Colonic mucosa (tissue), 4 donors: ENCODE measurements at regions not wholly inside any gene's neighbourhood (a gene's known extent, or its start where the extent isn't known, plus 50 kb on each side); places are given as distances from the start of the nearest gene placed in this dataset.
A peak's percentile ranks its signal among the peaks of the same experiment; 100 is the strongest.

ENCODE experiments used
- DNase-seq: peaks from one replicate; pipeline ENCODE4 v3.0.0-alpha.2; 2020
- H3K27ac ChIP-seq: fragments of 200-600 bp; one replicate; pipeline ENCODE4 v1.8.0; 2021
- H3K27me3 ChIP-seq: fragments of 200-600 bp; one replicate; pipeline ENCODE4 v1.8.0; 2021
- H3K36me3 ChIP-seq: fragments of 200-600 bp; one replicate; pipeline ENCODE4 v1.8.0; 2021
- H3K4me1 ChIP-seq: fragments of 200-600 bp; one replicate; pipeline ENCODE4 v1.8.0; 2021; ENCODE audit warnings: mild to moderate bottlenecking
- H3K4me3 ChIP-seq: fragments of 200-600 bp; one replicate; pipeline ENCODE4 v1.8.0; 2021
- H3K9ac ChIP-seq, 2 donors: one replicate each; pipeline ENCODE4 v1.7.0; 2013; ENCODE audit warnings: control low read depth in 2 of 2, low read depth in 2 of 2, low read length in 2 of 2
- H3K9me3 ChIP-seq: fragments of 200-600 bp; one replicate; pipeline ENCODE4 v1.8.0; 2021
- intact Hi-C: fragments of 100-400 bp; cut with DNase I; formaldehyde crosslinking; loops from one replicate; pipeline ENCODE4 v1.14.1; 2022
- TF ChIP-seq, protein P1 (sequence below): fragments of 200-600 bp; IDR thresholded peaks from one replicate; pipeline ENCODE4 v1.8.0; 2022; ENCODE audit warnings: antibody characterized with exemption, mild to moderate bottlenecking
- donor health status: healthy.
- donor health status: DM: no; HTN: no; CAD: no.
- donor health status: DM: no; HTN: no; CAD: no.

DNA sequence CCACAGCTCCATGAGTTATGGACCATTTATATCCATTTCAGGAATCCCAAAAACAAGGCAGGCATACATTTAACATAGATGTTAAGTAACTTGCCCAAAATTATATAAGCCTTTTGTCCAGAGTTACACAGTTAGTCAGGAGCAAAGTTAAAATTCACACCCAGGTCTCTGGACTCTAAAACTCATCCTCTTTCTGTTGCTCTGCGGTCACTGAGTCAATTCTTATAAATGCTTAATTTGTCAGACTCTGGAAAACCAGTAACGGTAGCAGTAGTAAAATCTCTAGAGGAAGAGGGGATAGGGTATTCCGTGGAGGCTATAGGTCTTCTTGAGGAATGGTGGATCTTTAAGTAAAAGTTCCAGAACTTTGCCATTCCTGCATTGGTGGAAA lies 223.6 kb upstream of the JUN start:
- H3K27ac ChIP-seq = no peak overlapping the region
- no peaks in the 10 kb centered on the region for H3K9me3 ChIP-seq
- H3K4me1 ChIP-seq = no peaks in the 10 kb centered on the region
- intact Hi-C loops = no loop called here
- H3K36me3 ChIP-seq = no peaks in the 10 kb centered on the region
- H3K27me3 ChIP-seq = no peaks in the 10 kb centered on the region
- H3K9ac ChIP-seq = no peak overlapping the region
- H3K4me3 ChIP-seq = no peak overlapping the region
- no peak for DNase-seq
- TF ChIP-seq, protein P1, sequence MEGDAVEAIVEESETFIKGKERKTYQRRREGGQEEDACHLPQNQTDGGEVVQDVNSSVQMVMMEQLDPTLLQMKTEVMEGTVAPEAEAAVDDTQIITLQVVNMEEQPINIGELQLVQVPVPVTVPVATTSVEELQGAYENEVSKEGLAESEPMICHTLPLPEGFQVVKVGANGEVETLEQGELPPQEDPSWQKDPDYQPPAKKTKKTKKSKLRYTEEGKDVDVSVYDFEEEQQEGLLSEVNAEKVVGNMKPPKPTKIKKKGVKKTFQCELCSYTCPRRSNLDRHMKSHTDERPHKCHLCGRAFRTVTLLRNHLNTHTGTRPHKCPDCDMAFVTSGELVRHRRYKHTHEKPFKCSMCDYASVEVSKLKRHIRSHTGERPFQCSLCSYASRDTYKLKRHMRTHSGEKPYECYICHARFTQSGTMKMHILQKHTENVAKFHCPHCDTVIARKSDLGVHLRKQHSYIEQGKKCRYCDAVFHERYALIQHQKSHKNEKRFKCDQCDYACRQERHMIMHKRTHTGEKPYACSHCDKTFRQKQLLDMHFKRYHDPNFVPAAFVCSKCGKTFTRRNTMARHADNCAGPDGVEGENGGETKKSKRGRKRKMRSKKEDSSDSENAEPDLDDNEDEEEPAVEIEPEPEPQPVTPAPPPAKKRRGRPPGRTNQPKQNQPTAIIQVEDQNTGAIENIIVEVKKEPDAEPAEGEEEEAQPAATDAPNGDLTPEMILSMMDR = no peak

DNA sequence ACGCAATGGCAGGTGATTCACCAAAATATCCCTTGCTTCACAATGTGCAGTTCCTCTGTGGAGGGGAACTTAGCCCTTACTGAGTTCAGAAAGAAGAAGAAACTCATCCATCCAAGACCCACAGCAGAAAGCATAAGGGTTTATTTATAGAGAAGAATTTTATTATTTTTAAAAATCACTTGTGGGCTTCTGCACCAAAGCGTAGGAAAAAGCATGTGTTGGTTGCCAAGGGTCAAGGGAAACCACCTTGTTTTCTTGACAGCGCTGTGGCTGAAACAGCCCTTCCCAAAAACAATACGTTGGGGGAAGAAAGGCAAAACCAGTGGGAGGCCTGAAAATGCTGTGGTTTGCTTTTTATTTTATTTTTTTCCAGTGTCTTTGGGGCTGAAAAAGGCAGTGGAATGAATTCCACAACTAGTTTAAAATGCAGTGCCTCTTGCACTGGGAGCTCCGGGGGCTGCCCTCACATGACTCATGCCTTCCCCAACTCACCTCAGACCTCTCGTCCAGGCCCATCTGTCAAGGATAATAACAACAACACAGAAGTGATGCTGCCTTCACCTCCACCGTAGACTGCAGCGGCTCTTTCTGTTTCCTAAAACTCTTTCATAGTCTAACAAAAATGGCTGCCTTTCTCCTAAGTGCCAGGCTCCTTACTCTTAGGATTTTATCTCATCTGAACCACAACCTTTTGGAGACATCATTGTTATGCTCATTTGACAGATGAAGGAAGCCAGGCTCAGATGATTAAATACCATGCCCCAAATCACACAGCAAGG lies 224.2 kb upstream of the JUN start:
- no peaks in the 10 kb centered on the region for H3K9me3 ChIP-seq
- no peaks in the 10 kb centered on the region for H3K36me3 ChIP-seq
- intact Hi-C loops = no loop called here
- peaks cover 3% of the 10 kb centered on the region for H3K4me1 ChIP-seq
- no peak overlapping the region for H3K4me3 ChIP-seq
- no peak overlapping the region for H3K27ac ChIP-seq
- DNase-seq = no peak
- no peaks in the 10 kb centered on the region for H3K27me3 ChIP-seq
- no peak overlapping the region for H3K9ac ChIP-seq
- TF ChIP-seq, protein P1 = no peak

DNA sequence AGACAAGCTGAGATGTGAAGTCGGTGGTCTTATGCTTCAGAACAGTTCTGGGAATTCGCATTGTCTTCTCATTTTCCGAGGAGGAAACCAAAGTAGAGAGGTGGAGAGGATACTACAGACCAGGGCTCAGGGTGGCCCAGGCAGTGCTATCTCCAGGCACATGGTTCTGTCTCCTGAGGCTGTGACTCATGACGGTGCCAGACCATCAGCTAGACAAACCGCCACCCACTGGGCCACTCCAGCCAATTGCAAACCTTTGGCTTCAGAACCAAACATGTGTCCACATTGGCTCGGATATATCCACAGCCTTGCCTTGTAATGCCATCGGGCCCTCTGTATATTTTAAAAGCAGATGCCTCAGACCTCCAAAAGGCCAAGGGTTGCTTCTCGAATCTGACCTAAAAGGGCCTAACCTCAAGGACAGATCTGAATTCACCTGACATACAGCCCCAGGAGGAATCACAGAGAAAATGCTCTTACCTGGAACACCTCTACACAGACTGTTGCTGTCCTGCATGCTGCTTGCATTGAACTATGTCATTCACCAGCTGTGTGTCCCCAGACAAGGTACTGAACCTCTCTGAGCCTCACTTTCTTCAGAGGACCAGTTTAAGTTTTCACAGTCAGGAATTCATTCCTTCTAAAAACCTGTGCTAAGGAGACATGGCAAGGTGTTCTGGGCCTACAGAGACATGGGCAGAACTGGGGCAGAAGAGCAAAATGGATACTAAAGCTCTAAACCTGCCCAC lies 224.9 kb upstream of the JUN start:
- Histone ChIP-seq H3K4me3 (no peak overlapping the region), H3K27me3 (no peaks in the 10 kb centered on the region), H3K9ac (no peak overlapping the region), H3K27ac (no peak overlapping the region), H3K36me3 (no peaks in the 10 kb centered on the region), H3K9me3 (no peaks in the 10 kb centered on the region), H3K4me1 (peaks cover 5% of the 10 kb centered on the region)
- TF ChIP-seq, protein P1 = no peak
- intact Hi-C loops = no loop called here
- no peak for DNase-seq

DNA sequence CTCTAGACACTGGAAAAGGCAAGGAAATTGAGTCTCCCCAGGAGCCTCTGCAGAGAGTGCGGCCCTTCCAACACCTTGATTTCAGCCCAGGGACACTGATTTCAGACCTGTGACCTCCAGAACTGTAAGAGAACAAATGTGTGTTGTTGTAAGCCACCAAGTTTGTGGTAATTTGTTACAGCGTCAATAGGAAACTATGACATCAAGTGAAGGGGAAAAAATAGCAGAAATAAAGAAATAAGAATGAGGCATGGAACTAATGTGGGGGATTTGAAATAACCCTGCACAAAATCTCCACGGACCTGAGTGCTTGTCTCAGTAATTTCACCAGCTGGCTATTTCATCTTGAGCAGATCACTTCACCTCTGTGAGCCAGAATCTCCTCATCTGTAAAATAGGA lies 227.8 kb upstream of the JUN start:
- Histone ChIP-seq H3K9ac (no peak overlapping the region), H3K9me3 (no peaks in the 10 kb centered on the region), H3K4me1 (peaks cover 5% of the 10 kb centered on the region), H3K27me3 (no peaks in the 10 kb centered on the region), H3K27ac (no peak overlapping the region), H3K4me3 (no peak overlapping the region), H3K36me3 (no peaks in the 10 kb centered on the region)
- DNase-seq = no peak
- intact Hi-C loops = no loop called here
- TF ChIP-seq, protein P1 = no peak

DNA sequence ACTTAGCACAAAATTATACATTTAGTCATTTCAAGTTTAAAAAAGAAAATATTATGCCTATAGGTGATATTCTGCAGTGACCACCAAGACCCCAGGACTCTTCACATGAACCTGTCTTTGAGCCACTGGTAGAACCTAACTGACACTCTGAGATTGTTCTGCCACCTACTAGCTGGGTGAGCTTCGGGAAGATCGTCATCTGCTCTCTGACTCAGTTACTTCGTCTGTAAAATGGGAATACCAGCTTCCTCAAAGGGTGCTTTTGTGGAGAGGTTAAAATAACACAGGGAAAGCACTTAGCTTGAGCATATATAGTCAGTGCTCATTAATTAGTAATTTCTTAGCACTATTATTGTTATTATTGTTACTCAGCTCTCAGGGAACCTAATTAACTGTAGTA lies 228.5 kb upstream of the JUN start:
- Histone ChIP-seq H3K4me3 (no peak overlapping the region), H3K27me3 (no peaks in the 10 kb centered on the region), H3K9me3 (no peaks in the 10 kb centered on the region), H3K36me3 (no peaks in the 10 kb centered on the region), H3K9ac (no peak overlapping the region), H3K4me1 (peaks cover 5% of the 10 kb centered on the region), H3K27ac (peak overlapping the region; percentile 89)
- DNase-seq = no peak
- TF ChIP-seq, protein P1 = no peak
- intact Hi-C loops = no loop called here
